ENCODE measurements at regions not wholly inside any gene's neighbourhood (a gene's known extent, or its start where the extent isn't known, plus 50 kb on each side); places are given as distances from the start of the nearest gene placed in this dataset.

GRCh38 chr20:7022597-7022996 lies 255.1 kb downstream of the BMP2 start:
- TF ChIP-seq CTCF (IDR thresholded peaks at IDR 0.05) = no peak
- TF ChIP-seq POLR2A (IDR thresholded peaks at IDR 0.05) = no peak
